H9 (cell line): ENCODE measurements at regions not wholly inside any gene's neighbourhood (a gene's known extent, or its start where the extent isn't known, plus 50 kb on each side); places are given as distances from the start of the nearest gene placed in this dataset.

ENCODE experiments used
- DNase-seq: peaks from one replicate; pipeline ENCODE4 v3.0.0-alpha.2; 2017
- H2AFZ ChIP-seq: one replicate; pipeline ENCODE4 v1.6.1; 2013; ENCODE audit warnings: mild to moderate bottlenecking, low read length, control low read depth, moderate library complexity
- H2AK5ac ChIP-seq: 2 replicates; pipeline ENCODE4 v1.6.1; 2013; ENCODE audit warnings: low read length, control low read depth, mixed read lengths; ENCODE audit not compliant: insufficient read length
- H2BK120ac ChIP-seq: one replicate; pipeline ENCODE4 v1.6.1; 2013; ENCODE audit warnings: low read depth, mild to moderate bottlenecking, low read length, control low read depth, inconsistent platforms; ENCODE audit not compliant: poor library complexity, severe bottlenecking
- H2BK12ac ChIP-seq: 2 replicates; pipeline ENCODE4 v1.6.1; 2013; ENCODE audit warnings: low read length, control low read depth, mixed read lengths, low read depth; ENCODE audit not compliant: insufficient read length
- H2BK15ac ChIP-seq: 2 replicates; pipeline ENCODE4 v1.6.1; 2013; ENCODE audit warnings: low read depth, low read length, control low read depth
- H2BK20ac ChIP-seq: one replicate; pipeline ENCODE4 v1.6.1; 2013; ENCODE audit warnings: low read depth, mild to moderate bottlenecking, low read length, control low read depth, inconsistent platforms; ENCODE audit not compliant: poor library complexity, severe bottlenecking
- H2BK5ac ChIP-seq: 2 replicates; pipeline ENCODE4 v1.6.1; 2013; ENCODE audit warnings: low read length, control low read depth, mixed read lengths; ENCODE audit not compliant: insufficient read length
- H3K14ac ChIP-seq: 2 replicates; pipeline ENCODE4 v1.6.1; 2013; ENCODE audit warnings: low read length, control low read depth; ENCODE audit not compliant: insufficient read depth
- H3K18ac ChIP-seq: 2 replicates; pipeline ENCODE4 v1.6.1; 2013; ENCODE audit warnings: low read depth, mild to moderate bottlenecking, mixed read lengths, low read length, control low read depth; ENCODE audit not compliant: insufficient read length
- H3K23ac ChIP-seq: 2 replicates; pipeline ENCODE4 v1.6.1; 2013; ENCODE audit warnings: low read length, control low read depth, mixed read lengths, low read depth; ENCODE audit not compliant: insufficient read length
- H3K23me2 ChIP-seq: 2 replicates; pipeline ENCODE4 v1.6.1; 2013; ENCODE audit warnings: low read depth, mild to moderate bottlenecking, mixed read lengths, low read length, control low read depth; ENCODE audit not compliant: insufficient read length, poor library complexity, severe bottlenecking
- H3K27ac ChIP-seq: 2 replicates; pipeline ENCODE4 v1.5.1; 2013; ENCODE audit warnings: low read length, control low read depth, mixed read lengths, low read depth; ENCODE audit not compliant: insufficient read length
- H3K27me3 ChIP-seq: 2 replicates; pipeline ENCODE4 v1.6.1; 2013; ENCODE audit warnings: low read length, control low read depth, inconsistent platforms; ENCODE audit not compliant: insufficient read depth
- H3K4ac ChIP-seq: 2 replicates; pipeline ENCODE4 v1.6.1; 2013; ENCODE audit warnings: low read depth, mild to moderate bottlenecking, control low read depth, inconsistent platforms, low read length, moderate library complexity
- H3K4me1 ChIP-seq: 2 replicates; pipeline ENCODE4 v1.6.1; 2013; ENCODE audit warnings: low read length, control low read depth, inconsistent platforms; ENCODE audit not compliant: insufficient read depth
- H3K4me2 ChIP-seq: 2 replicates; pipeline ENCODE4 v1.6.1; 2013; ENCODE audit warnings: low read length, control low read depth, mixed read lengths; ENCODE audit not compliant: insufficient read length, insufficient read depth
- H3K56ac ChIP-seq: 2 replicates; pipeline ENCODE4 v1.6.1; 2013; ENCODE audit warnings: low read depth, mild to moderate bottlenecking, mixed read lengths, low read length, control low read depth; ENCODE audit not compliant: insufficient read length
- H3K79me1 ChIP-seq: 2 replicates; pipeline ENCODE4 v1.6.1; 2013; ENCODE audit warnings: low read depth, mild to moderate bottlenecking, moderate library complexity, low read length, control low read depth, inconsistent platforms; ENCODE audit not compliant: insufficient read depth, poor library complexity, severe bottlenecking
- H3K79me2 ChIP-seq: 2 replicates; pipeline ENCODE4 v1.6.1; 2013; ENCODE audit warnings: low read length, control low read depth, inconsistent platforms; ENCODE audit not compliant: insufficient read depth
- H3K9ac ChIP-seq: 2 replicates; pipeline ENCODE4 v1.6.1; 2013; ENCODE audit warnings: low read length, control low read depth, mixed read lengths; ENCODE audit not compliant: insufficient read length; ENCODE audit errors: extremely low read depth
- H3K9me3 ChIP-seq: one replicate; pipeline ENCODE4 v1.6.1; 2013; ENCODE audit warnings: low read depth, low read length, inconsistent platforms; ENCODE audit not compliant: control insufficient read depth
- H3T11ph ChIP-seq: one replicate; pipeline ENCODE4 v1.6.1; 2013; ENCODE audit warnings: mild to moderate bottlenecking, low read length, control low read depth, inconsistent platforms
- H4K20me1 ChIP-seq: one replicate; pipeline ENCODE4 v1.6.1; 2013; ENCODE audit not compliant: control insufficient read depth, insufficient read length, insufficient read depth
- H4K5ac ChIP-seq: 2 replicates; pipeline ENCODE4 v1.6.1; 2013; ENCODE audit warnings: low read depth, mild to moderate bottlenecking, mixed read lengths, low read length, control low read depth; ENCODE audit not compliant: insufficient read length
- H4K8ac ChIP-seq: replicated peaks from 2 replicates; pipeline ENCODE4 v1.6.1; 2013; ENCODE audit warnings: low read length, control low read depth, mixed read lengths, low read depth; ENCODE audit not compliant: insufficient read length
- H4K91ac ChIP-seq: 2 replicates; pipeline ENCODE4 v1.6.1; 2013; ENCODE audit warnings: low read depth, mild to moderate bottlenecking, moderate library complexity, mixed read lengths, low read length, control low read depth; ENCODE audit not compliant: insufficient read length
- H3K27ac Mint-ChIP-seq, 3 experiments: 2 replicates in 2 of 3; 3 replicates in 1 of 3; pipeline ENCODE4 v1.8.0; 2020 to 2021; ENCODE audit warnings: mixed read lengths in 3 of 3, mild to moderate bottlenecking in 1 of 3, moderate library complexity in 1 of 3
- H3K27me3 Mint-ChIP-seq: 2 replicates; pipeline ENCODE4 v1.8.0; 2021; ENCODE audit warnings: low read depth, mild to moderate bottlenecking, moderate library complexity, mixed read lengths
- H3K36me3 Mint-ChIP-seq, 3 experiments: 2 replicates in 2 of 3; 3 replicates in 1 of 3; pipeline ENCODE4 v1.8.0; 2020 to 2021; ENCODE audit warnings: low read depth in 3 of 3, mixed read lengths in 3 of 3; ENCODE audit not compliant: insufficient read depth in 1 of 3
- H3K4me1 Mint-ChIP-seq, 2 experiments: 2 replicates each; pipeline ENCODE4 v1.8.0; 2020; ENCODE audit warnings: mixed read lengths in 2 of 2
- H3K4me3 Mint-ChIP-seq, 2 experiments: 2 replicates in 1 of 2; 3 replicates in 1 of 2; pipeline ENCODE4 v1.8.0; 2020 to 2021; ENCODE audit warnings: mild to moderate bottlenecking in 2 of 2, mixed read lengths in 2 of 2, moderate library complexity in 1 of 2
- H3K9me3 Mint-ChIP-seq, 2 experiments: 2 replicates in 1 of 2; 3 replicates in 1 of 2; pipeline ENCODE4 v1.8.0; 2020; ENCODE audit warnings: mild to moderate bottlenecking in 2 of 2, mixed read lengths in 2 of 2, moderate library complexity in 1 of 2
- WGBS: extraction: QIAGEN DNeasy Blood & Tissue Kit; methylation state at CpG from one replicate; pipeline ENCODE4 v1.1.7; 2013; ENCODE audit warnings: missing lambda C conversion rate, low lambda C conversion rate, mixed read lengths; ENCODE audit not compliant: insufficient read length; ENCODE audit errors: extremely low coverage; 5-methylcytosine and 5-hydroxymethylcytosine counted together
- TF ChIP-seq, protein P1 (sequence below): fragments of 200-600 bp; sonication (generic); conservative IDR thresholded peaks from 3 replicates; pipeline ENCODE4 v1.8.0; 2021; ENCODE audit warnings: antibody characterized with exemption, mild to moderate bottlenecking

DNA sequence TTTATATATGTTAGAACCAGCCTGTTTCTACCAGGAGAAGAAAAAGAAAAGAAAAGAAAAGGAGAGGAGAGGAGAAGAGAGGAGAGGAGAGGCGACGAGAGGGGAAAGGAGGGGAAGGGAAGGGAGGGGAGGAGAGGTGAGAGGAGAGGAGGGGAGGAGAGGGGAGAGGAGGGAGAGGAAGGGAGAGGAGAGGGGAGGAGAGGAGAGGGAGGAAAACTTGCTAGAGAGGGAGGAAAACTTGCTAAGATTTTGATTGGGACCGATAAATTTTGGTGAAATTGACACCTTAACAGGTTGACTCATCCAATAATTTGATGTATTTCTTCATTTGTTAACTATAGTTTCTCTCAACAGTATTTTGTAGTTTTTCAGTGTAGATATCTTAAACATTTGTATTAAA, 164.0 kb upstream of the SYT1 start:
- TF ChIP-seq, protein P1, sequence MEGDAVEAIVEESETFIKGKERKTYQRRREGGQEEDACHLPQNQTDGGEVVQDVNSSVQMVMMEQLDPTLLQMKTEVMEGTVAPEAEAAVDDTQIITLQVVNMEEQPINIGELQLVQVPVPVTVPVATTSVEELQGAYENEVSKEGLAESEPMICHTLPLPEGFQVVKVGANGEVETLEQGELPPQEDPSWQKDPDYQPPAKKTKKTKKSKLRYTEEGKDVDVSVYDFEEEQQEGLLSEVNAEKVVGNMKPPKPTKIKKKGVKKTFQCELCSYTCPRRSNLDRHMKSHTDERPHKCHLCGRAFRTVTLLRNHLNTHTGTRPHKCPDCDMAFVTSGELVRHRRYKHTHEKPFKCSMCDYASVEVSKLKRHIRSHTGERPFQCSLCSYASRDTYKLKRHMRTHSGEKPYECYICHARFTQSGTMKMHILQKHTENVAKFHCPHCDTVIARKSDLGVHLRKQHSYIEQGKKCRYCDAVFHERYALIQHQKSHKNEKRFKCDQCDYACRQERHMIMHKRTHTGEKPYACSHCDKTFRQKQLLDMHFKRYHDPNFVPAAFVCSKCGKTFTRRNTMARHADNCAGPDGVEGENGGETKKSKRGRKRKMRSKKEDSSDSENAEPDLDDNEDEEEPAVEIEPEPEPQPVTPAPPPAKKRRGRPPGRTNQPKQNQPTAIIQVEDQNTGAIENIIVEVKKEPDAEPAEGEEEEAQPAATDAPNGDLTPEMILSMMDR: no peak
- no peaks in the 10 kb centered on the region for H3K23me2 ChIP-seq
- H3K56ac ChIP-seq: no peak overlapping the region
- H3K4me1 ChIP-seq: no peaks in the 10 kb centered on the region
- no peak overlapping the region for H4K91ac ChIP-seq
- no peak overlapping the region for H2BK12ac ChIP-seq
- H3T11ph ChIP-seq: no peak overlapping the region
- H3K9me3 ChIP-seq: no peaks in the 10 kb centered on the region
- no peaks in the 10 kb centered on the region for H3K79me1 ChIP-seq
- WGBS: no CpG with 5 or more reads among the region's 3 CpGs
- no peak overlapping the region for H3K4me2 ChIP-seq
- H3K4ac ChIP-seq: no peak overlapping the region
- Mint-ChIP-seq H3K27ac (no peak overlapping the region), H3K4me1 (no peaks in the 10 kb centered on the region), H3K27me3 (no peaks in the 10 kb centered on the region), H3K9me3 (no peaks in the 10 kb centered on the region), H3K36me3 (no peaks in the 10 kb centered on the region), H3K4me3 (no peak overlapping the region)
- H2BK120ac ChIP-seq: no peak overlapping the region
- H4K20me1 ChIP-seq: no peaks in the 10 kb centered on the region
- H2BK5ac ChIP-seq: no peak overlapping the region
- no peak overlapping the region for H2AK5ac ChIP-seq
- H3K14ac ChIP-seq: no peak overlapping the region
- H2BK15ac ChIP-seq: no peak overlapping the region
- no peaks in the 10 kb centered on the region for H3K27me3 ChIP-seq
- no peak overlapping the region for H4K5ac ChIP-seq
- H2BK20ac ChIP-seq: no peak overlapping the region
- H3K79me2 ChIP-seq: no peaks in the 10 kb centered on the region
- DNase-seq: no peak
- no peak overlapping the region for H3K18ac ChIP-seq
- no peak overlapping the region for H3K23ac ChIP-seq
- no peak overlapping the region for H4K8ac ChIP-seq
- H3K9ac ChIP-seq: no peak overlapping the region
- H2AFZ ChIP-seq: no peak overlapping the region
- no peak overlapping the region for H3K27ac ChIP-seq
